Neuronal stem cell (in vitro differentiated cells): ENCODE measurements at regions not wholly inside any gene's neighbourhood (a gene's known extent, or its start where the extent isn't known, plus 50 kb on each side); places are given as distances from the start of the nearest gene placed in this dataset.

Experiments used
- DNase-seq: peaks from one replicate; pipeline ENCODE4 v3.0.0-alpha.2; 2013; ENCODE audit warnings: low spot score
- H2AFZ ChIP-seq: one replicate; pipeline ENCODE4 v1.6.1; 2013; ENCODE audit warnings: mild to moderate bottlenecking, low read length, inconsistent platforms
- H2AK5ac ChIP-seq: 2 replicates; pipeline ENCODE4 v1.6.1; 2013; ENCODE audit warnings: low read depth, mild to moderate bottlenecking, inconsistent platforms, low read length, moderate library complexity, mixed read lengths
- H2BK120ac ChIP-seq: 2 replicates; pipeline ENCODE4 v1.6.1; 2013; ENCODE audit warnings: low read depth, mild to moderate bottlenecking, inconsistent platforms, low read length, moderate library complexity, mixed read lengths
- H2BK12ac ChIP-seq: one replicate; pipeline ENCODE4 v1.6.1; 2013; ENCODE audit warnings: low read length, inconsistent platforms
- H2BK15ac ChIP-seq: 2 replicates; pipeline ENCODE4 v1.6.1; 2013; ENCODE audit warnings: mild to moderate bottlenecking, low read length, inconsistent platforms, mixed read lengths
- H2BK5ac ChIP-seq: one replicate; pipeline ENCODE4 v1.6.1; 2013; ENCODE audit warnings: inconsistent platforms, mild to moderate bottlenecking, low read length, moderate library complexity
- H3K14ac ChIP-seq: one replicate; pipeline ENCODE4 v1.6.1; 2013; ENCODE audit warnings: low read length, inconsistent platforms
- H3K18ac ChIP-seq: 2 replicates; pipeline ENCODE4 v1.6.1; 2013; ENCODE audit warnings: low read length, inconsistent platforms
- H3K23ac ChIP-seq: 2 replicates; pipeline ENCODE4 v1.6.1; 2013; ENCODE audit warnings: low read depth, mild to moderate bottlenecking, mixed read lengths, low read length, inconsistent platforms; ENCODE audit not compliant: poor library complexity
- H3K27ac ChIP-seq: replicated peaks from 3 replicates; pipeline ENCODE4 v1.5.1; 2013; ENCODE audit warnings: low read length, inconsistent platforms
- H3K27me3 ChIP-seq, 3 experiments: 2 replicates each; pipeline ENCODE4 v1.6.1; 2013; ENCODE audit warnings: low read length in 3 of 3, mild to moderate bottlenecking in 2 of 3, inconsistent platforms in 1 of 3, low read depth in 1 of 3, mixed read lengths in 1 of 3, moderate library complexity in 1 of 3; ENCODE audit not compliant: control insufficient read depth in 3 of 3, insufficient read depth in 3 of 3
- H3K36me3 ChIP-seq, 2 donors: replicated peaks in 1 of 2; 2 replicates each; pipeline ENCODE4 v1.6.1; 2013; ENCODE audit warnings: low read length in 2 of 2; ENCODE audit not compliant: control insufficient read depth in 2 of 2, insufficient read depth in 2 of 2
- H3K4ac ChIP-seq: 2 replicates; pipeline ENCODE4 v1.6.1; 2013; ENCODE audit warnings: inconsistent platforms, mild to moderate bottlenecking, low read length, moderate library complexity
- H3K4me1 ChIP-seq, 2 donors: 1 replicate in 1 of 2; 2 replicates in 1 of 2; pipeline ENCODE4 v1.6.1; 2013; ENCODE audit warnings: low read length in 2 of 2, low read depth in 1 of 2; ENCODE audit not compliant: control insufficient read depth in 2 of 2, insufficient read depth in 1 of 2
- H3K4me2 ChIP-seq: one replicate; pipeline ENCODE4 v1.6.1; 2013; ENCODE audit warnings: mild to moderate bottlenecking, low read length, inconsistent platforms; ENCODE audit not compliant: insufficient read depth, poor library complexity, severe bottlenecking
- H3K4me3 ChIP-seq, 2 donors: 2 replicates each; pipeline ENCODE4 v1.5.1; 2013; ENCODE audit warnings: low read length in 2 of 2, mild to moderate bottlenecking in 2 of 2, inconsistent platforms in 1 of 2, moderate library complexity in 1 of 2
- H3K79me1 ChIP-seq: one replicate; pipeline ENCODE4 v1.6.1; 2013; ENCODE audit warnings: low read depth, mild to moderate bottlenecking, inconsistent platforms, low read length, moderate library complexity
- H3K9ac ChIP-seq: one replicate; pipeline ENCODE4 v1.6.1; 2013; ENCODE audit warnings: mild to moderate bottlenecking, low read depth, low read length, inconsistent platforms; ENCODE audit not compliant: poor library complexity
- H3K9me3 ChIP-seq, 2 donors: replicated peaks in 1 of 2; 2 replicates each; pipeline versions ENCODE3 to v1.6.1; 2013; ENCODE audit warnings: low read length in 2 of 2, mild to moderate bottlenecking in 2 of 2, inconsistent platforms in 1 of 2, low read depth in 1 of 2, mixed read lengths in 1 of 2, moderate library complexity in 1 of 2; ENCODE audit not compliant: control insufficient read depth in 2 of 2, insufficient read depth in 1 of 2
- H4K8ac ChIP-seq: one replicate; pipeline ENCODE4 v1.6.1; 2013; ENCODE audit warnings: low read depth, mild to moderate bottlenecking, inconsistent platforms, low read length, moderate library complexity
- H4K91ac ChIP-seq: one replicate; pipeline ENCODE4 v1.6.1; 2013; ENCODE audit warnings: low read length, low read depth, mild to moderate bottlenecking, inconsistent platforms; ENCODE audit not compliant: poor library complexity
- WGBS, 2 donors: extraction: QIAGEN DNeasy Blood & Tissue Kit; methylation state at CpG; one replicate each; pipeline ENCODE4 v1.1.7; 2013; ENCODE audit warnings: missing lambda C conversion rate in 2 of 2, mixed read lengths in 1 of 2; ENCODE audit not compliant: insufficient read length in 2 of 2, insufficient replicate concordance in 1 of 2; ENCODE audit errors: extremely low coverage in 2 of 2; 5-methylcytosine and 5-hydroxymethylcytosine counted together

DNA sequence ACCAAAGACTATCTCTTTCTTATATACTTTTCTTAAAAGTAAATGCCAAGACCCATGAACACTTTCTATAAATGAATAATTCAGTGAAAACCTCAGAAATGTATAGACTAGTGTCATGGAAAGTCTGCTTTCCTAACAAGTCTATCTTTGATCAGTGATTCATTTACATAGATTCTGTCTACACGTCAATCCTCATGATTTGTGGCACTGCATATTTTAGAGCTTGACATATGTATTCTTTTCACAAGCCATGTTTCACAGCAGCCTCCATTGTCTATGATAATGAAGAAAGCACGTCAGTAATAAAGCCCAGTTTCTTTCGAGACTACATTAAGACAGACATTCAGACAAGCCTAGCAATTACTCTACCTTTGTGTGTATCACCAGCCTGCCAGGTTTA, 486.6 kb downstream of the IRS1 start:
- Histone ChIP-seq H3K9ac (no peak overlapping the region), H2AFZ (no peak overlapping the region), H4K91ac (no peak overlapping the region), H3K27me3 (no peaks in the 10 kb centered on the region), H3K36me3 (no peaks in the 10 kb centered on the region), H3K79me1 (no peaks in the 10 kb centered on the region), H3K9me3 (peaks cover 0 to 2% of the 10 kb centered on the region in 2 donors), H3K4ac (no peak overlapping the region), H2BK120ac (no peak overlapping the region), H2BK5ac (no peak overlapping the region), H3K14ac (no peak overlapping the region), H3K18ac (no peak overlapping the region), H2BK15ac (no peak overlapping the region), H3K4me2 (no peak overlapping the region), H3K27ac (no peak overlapping the region), H2AK5ac (no peak overlapping the region), H3K4me3 (no peak overlapping the region), H4K8ac (no peak overlapping the region), H2BK12ac (no peak overlapping the region), H3K23ac (no peak overlapping the region), H3K4me1 (no peaks in the 10 kb centered on the region)
- DNase-seq, result no peak
- no CpG with 5 or more reads among the region's 3 CpGs for whole genome bisulfite sequencing, 2 donors

- Histone ChIP-seq H2BK5ac (no peak overlapping the region), H3K27me3 (no peaks in the 10 kb centered on the region), H3K23ac (no peak overlapping the region), H2BK120ac (no peak overlapping the region), H3K4me2 (no peak overlapping the region), H4K91ac (no peak overlapping the region), H2AFZ (no peak overlapping the region), H3K27ac (no peak overlapping the region), H2BK15ac (no peak overlapping the region), H3K14ac (no peak overlapping the region), H4K8ac (no peak overlapping the region), H3K4ac (no peak overlapping the region), H3K4me1 (no peaks in the 10 kb centered on the region), H3K9me3 (peaks cover 0 to 2% of the 10 kb centered on the region in 2 donors), H3K36me3 (no peaks in the 10 kb centered on the region), H3K18ac (no peak overlapping the region), H2AK5ac (no peak overlapping the region), H3K79me1 (no peaks in the 10 kb centered on the region), H3K9ac (no peak overlapping the region), H2BK12ac (no peak overlapping the region), H3K4me3 (no peak overlapping the region)
- no CpG with 5 or more reads among the region's 5 CpGs for WGBS, 2 donors
- no peak for DNase-seq
Measured at GRCh38 chr2:226312155-226312554, 487.5 kb downstream of the IRS1 start.

- Histone ChIP-seq H3K79me1 (no peaks in the 10 kb centered on the region), H3K4me1 (no peaks in the 10 kb centered on the region), H3K9me3 (peaks cover 0 to 2% of the 10 kb centered on the region in 2 donors), H2AFZ (no peak overlapping the region), H2AK5ac (no peak overlapping the region), H3K36me3 (no peaks in the 10 kb centered on the region), H3K27me3 (no peaks in the 10 kb centered on the region), H3K18ac (no peak overlapping the region), H4K91ac (no peak overlapping the region), H2BK5ac (no peak overlapping the region), H3K27ac (no peak overlapping the region), H3K4me3 (no peak overlapping the region), H3K4me2 (no peak overlapping the region), H4K8ac (no peak overlapping the region), H3K23ac (no peak overlapping the region), H3K9ac (no peak overlapping the region), H2BK120ac (no peak overlapping the region), H3K4ac (no peak overlapping the region), H3K14ac (no peak overlapping the region), H2BK15ac (no peak overlapping the region), H2BK12ac (no peak overlapping the region)
- WGBS, 2 donors, result no CpG with 5 or more reads among the region's 6 CpGs
- no peak for DNase-seq
Measured at GRCh38 chr2:226310146-226310545, 489.5 kb downstream of the IRS1 start.

GRCh38 chr2:226308986-226309385, 490.6 kb downstream of the IRS1 start:
- Histone ChIP-seq H3K23ac (no peak overlapping the region), H3K9me3 (peaks cover 0 to 2% of the 10 kb centered on the region in 2 donors), H3K14ac (no peak overlapping the region), H3K4ac (no peak overlapping the region), H3K9ac (no peak overlapping the region), H3K18ac (no peak overlapping the region), H3K79me1 (no peaks in the 10 kb centered on the region), H2AFZ (no peak overlapping the region), H2BK5ac (no peak overlapping the region), H3K4me2 (no peak overlapping the region), H2BK12ac (no peak overlapping the region), H3K4me3 (no peak overlapping the region), H2AK5ac (no peak overlapping the region), H2BK15ac (no peak overlapping the region), H2BK120ac (no peak overlapping the region), H3K36me3 (no peaks in the 10 kb centered on the region), H4K91ac (no peak overlapping the region), H3K27ac (no peak overlapping the region), H3K27me3 (no peaks in the 10 kb centered on the region), H4K8ac (no peak overlapping the region), H3K4me1 (no peaks in the 10 kb centered on the region)
- no peak for DNase-seq
- no CpG with 5 or more reads among the region's 2 CpGs for WGBS, 2 donors
